Spleen (tissue), 7 donors: ENCODE measurements at regions not wholly inside any gene's neighbourhood (a gene's known extent, or its start where the extent isn't known, plus 50 kb on each side); places are given as distances from the start of the nearest gene placed in this dataset.

Experiments
- CTCF ChIP-seq, 11 experiments: fragments of 200-600 bp in 7 of 11; fragments of 450-650 bp in 4 of 11; sonication (generic) in 4 of 11; IDR thresholded peaks in 8 of 11; conservative IDR thresholded peaks in 3 of 11; 1 replicate in 7 of 11; 2 replicates in 4 of 11; pipeline versions ENCODE4 v1.4.0 to v1.8.0; 2016 to 2021; ENCODE audit warnings: antibody characterized with exemption in 11 of 11, inconsistent platforms in 4 of 11, mild to moderate bottlenecking in 1 of 11
- POLR2A ChIP-seq, 3 donors: fragments of 450-650 bp; IDR thresholded peaks; one replicate each; pipeline ENCODE4 v1.5.1; 2017; ENCODE audit warnings: antibody characterized with exemption in 3 of 3, mild to moderate bottlenecking in 1 of 3
- donor health status: DM: no; HTN: no; CAD: no; lungs with moderate emphysema.
- donor health status: DM: no; HTN: no; CAD: no.
- donor health status: DM: no; HTN: no; CAD: no.

GRCh38 chr9:135302329-135303279, 177.0 kb upstream of the PPP1R26 start:
- no peak for TF ChIP-seq CTCF (IDR thresholded peaks at IDR 0.05 in 8 of 11, conservative IDR thresholded peaks at IDR 0.05 in 3 of 11)
- TF ChIP-seq POLR2A (IDR thresholded peaks at IDR 0.05): no peak
